Stimulated activated CD8-positive, alpha-beta memory T cell treated with anti-CD3 and anti-CD28 coated beads, Interleukin-4, amount 100 ng/mL, for 48 hours (primary cell): ENCODE measurements at regions not wholly inside any gene's neighbourhood (a gene's known extent, or its start where the extent isn't known, plus 50 kb on each side); places are given as distances from the start of the nearest gene placed in this dataset.
"Not testable (repeated sequence)": the region's sequence is repeated elsewhere in the genome, so short reads cannot be mapped to it uniquely, and the experiment has no call there.

Source experiments
- DNase-seq: peaks from one replicate; pipeline ENCODE4 v3.0.0-alpha.2; 2020

DNA sequence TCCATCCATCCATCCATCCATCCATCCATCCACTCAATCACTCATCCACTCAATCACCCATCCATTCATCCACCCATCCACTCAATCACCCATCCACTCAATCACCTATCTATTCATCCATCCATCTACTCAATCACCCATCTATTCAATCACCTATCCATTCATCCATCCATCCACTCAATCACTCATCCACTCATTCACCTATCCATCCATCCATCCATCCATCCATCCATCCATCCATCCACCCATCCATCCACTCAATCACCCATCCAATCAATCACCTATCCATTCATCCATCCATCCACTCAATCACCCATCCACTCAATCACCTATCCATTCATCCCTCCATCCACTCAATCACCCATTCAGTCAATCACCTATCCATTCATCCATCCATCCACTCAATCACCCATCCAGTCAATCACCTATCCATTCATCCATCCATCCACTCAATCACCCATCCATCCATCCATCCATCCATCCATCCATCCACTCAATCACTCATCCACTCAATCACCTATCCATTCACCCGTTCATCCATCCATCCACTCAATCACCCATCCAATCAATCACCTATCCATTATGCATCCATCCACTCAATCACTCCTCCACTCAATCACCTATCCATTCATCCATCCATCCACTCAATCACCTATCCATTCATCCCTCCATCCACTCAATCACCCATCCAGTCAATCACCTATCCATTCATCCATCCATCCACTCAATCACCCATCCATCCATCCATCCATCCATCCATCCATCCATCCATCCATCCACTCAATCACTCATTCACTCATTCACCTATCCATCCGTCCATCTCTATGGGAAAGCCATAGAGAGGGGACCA lies 114.7 kb upstream of the ZBTB40 start:
- not testable (repeated sequence) for DNase-seq

DNA sequence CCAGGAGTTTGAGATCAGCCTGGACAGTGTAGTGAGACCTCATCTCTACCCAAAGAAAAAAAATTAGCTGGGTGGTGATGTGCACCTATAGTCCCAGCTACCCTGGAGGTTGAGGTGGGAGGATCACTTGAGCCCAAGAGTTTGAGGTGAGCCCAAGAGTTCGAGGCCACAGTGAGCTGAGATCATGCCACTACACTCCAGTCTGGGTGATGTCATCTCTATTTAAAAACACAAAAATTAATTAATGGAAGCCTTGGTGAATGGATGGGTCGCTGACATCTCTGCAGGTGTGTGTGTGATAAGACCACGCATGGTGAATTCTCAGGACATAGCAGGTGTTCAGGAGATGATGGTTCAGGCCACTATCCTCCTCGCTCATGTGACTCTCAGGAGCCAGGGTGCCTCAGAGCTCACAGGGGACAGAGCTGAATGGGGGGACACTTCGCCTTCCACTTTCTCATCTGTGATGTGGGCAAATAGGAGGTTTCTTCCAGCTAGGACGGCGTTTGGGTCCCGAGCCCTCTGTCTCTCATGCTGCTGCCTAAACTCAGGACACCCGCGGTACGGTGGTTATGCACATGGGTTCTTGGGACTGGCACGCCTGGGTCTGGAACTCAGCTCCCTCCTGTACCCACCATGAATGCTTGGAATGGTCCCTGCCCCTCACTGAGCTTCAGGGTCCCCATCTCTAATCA lies 113.4 kb upstream of the ZBTB40 start:
- no peak for DNase-seq

DNA sequence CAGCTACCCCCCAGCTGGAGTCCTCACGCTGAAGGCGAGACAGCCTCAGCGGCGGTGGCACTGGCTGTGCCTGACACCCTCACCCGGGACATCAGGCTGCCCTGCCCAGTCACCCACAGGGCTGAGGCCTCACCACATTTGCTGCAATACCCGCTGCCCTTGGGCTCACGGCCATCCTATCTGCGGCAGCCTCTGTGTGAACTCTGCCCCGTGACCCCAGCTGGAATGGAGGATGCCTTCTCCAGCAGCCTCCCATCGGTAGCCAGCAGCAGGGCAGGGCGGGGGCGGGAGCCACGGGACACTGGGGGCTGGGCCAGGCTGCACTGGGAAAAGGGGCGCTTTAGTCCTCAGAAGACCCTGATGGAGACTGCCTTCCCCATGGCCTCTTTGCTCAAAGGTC lies 112.4 kb upstream of the ZBTB40 start:
- no peak for DNase-seq

DNA sequence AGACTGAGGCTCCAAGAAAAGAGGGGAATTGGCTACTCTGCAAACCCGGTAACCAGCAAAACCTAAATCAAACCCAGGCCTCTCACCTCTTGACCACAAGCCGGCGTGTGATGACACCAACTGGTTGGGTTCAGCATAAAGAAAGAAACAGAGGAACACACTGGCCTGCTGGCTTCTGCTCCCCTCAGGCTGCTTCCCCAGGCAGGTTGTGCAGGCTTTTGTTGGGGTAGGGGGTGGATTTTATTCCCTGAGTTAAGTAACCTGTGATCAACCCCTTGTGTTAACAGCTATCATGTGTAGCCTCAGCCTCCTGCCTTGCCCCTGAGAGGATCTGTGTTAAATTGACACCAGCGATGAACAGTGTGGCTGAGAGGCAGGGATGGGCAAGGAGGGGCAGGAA lies 111.6 kb upstream of the ZBTB40 start:
- no peak for DNase-seq

DNA sequence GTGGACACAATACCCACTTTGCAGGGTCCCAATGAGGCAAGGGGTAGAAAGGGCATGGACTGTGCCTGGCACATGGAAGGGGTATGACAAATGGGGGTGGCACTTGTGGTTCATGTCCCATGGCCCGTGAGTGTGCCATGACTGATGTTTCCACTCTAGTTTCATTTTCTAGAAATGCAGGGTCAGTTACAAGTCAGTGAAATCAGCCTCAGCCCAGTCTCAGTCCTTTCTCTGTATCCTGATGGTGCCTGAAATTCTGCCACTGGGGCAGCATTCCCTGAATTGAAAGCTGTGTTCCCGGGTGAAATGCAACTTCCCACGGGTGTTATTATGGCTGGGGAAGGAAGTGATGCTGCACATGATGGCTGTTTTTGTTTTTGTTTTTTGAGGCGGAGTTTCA lies 110.8 kb upstream of the ZBTB40 start:
- no peak for DNase-seq

DNA sequence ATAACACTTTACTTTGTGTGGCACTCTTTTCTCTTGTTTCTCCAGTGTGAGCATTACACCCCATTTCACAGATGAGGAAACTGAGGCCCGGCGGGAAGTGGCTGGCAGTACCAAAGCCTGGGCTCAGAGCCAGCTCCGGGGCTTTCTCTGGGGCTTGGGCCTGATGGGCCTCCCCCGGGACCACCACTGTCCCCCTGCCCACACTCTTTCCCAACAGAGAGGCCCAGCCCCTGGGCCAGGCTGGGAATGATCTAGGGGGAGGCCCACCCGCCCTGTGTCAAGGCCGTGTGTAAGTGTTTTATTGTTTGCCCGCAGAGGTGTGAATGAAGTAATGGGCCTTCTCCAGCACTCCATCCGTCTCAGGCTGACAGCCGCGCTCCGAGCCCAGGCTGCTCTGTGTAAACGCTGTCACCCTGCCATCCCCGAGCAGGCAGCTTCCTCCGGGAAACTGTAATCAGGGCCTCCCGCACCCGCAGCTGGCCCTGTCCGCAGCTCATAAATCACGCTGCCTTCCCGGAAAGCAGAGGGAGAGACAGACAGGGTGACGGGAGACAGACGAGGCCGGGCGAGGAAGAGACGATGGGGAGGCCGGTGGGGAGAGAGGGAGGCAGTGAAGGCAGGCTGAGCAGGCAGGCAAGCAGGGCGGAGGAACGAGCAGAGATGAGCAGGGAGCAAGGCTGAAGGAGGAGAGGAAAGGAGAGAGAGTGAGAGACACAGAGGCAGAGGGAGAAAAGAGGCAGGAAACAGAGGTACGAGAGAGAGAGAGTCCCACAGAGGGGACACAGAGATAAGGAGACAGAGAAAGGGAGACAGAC lies 109.7 kb upstream of the ZBTB40 start:
- DNase-seq, result no peak

DNA sequence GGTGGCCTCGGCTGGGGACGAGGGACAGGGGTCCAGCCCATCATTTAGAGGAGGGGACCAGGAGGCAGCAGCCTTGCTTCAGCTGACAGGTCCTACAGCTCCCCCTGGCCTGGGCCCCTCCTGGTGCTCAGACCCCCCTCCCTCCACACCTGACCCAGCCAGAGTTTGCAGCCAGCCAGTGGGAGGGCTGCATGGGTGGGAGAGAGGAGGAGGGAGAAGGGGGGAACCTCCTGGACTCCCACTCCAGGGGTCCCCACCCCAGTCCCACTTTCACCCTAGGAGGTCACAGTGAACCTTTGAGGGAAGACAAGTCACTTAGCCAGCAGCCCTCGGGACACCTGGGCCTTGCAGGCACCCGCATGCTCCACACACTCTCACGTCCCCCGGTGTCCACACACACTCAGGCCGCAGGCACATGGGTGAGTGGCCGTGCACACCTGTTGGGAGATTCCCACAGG lies 108.9 kb upstream of the ZBTB40 start:
- no peak for DNase-seq

DNA sequence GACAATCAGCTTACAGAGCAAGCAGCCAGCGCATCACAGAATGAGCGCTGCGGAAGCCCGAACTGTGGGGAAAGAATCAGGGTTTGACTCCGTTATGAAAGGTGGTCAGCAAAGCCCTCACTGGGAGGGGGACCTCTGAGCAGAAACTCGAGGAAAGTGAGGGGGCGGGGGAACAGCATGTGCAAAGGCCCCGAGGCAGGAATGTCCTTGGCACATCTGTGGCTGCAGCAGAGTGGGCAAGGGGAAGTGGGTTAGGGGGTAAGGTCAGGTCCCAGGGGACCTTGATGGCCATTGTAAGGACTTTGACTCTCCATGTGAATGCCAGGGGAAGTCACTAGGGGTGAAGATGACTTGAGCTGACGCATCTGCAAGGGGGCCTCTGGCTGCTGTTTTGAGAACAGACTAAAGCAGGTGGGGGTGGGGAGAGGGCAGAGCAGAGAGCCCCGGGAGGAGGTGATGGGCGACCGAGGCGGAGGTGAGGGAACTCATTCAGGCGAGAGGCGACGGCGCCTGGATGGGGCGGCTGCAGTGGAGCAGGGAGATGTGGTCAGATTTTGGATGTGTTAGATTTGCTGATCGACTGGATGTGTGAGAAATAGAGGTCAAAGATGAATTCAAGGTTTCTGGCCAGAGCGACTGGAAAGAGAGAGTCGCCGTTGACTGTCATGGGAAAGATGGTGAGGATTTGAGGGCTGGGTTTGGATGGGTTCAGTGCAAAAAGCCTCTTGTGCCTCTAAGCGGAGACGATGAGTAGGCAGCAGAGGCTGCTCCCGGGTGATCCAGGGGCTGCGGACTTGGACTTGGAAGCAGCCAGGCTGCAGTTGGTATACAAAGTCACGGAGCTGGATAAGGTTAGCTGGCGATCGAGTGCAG lies 108.0 kb upstream of the ZBTB40 start:
- no peak for DNase-seq

DNA sequence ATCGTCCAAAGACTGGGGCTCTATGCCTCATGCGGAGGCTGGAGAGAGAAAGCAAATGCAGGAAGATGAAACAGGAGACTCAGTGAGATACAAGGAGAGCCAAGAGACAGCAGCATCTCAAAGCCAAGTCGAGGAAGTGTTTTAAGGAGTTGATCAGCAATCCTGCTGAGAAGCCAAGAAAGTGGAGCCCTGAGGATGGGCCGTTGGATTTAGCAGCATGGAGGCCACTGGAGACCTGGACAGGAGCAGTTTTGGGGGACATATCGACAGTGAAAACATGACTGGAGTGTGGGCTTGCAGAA lies 107.4 kb upstream of the ZBTB40 start:
- no peak for DNase-seq

DNA sequence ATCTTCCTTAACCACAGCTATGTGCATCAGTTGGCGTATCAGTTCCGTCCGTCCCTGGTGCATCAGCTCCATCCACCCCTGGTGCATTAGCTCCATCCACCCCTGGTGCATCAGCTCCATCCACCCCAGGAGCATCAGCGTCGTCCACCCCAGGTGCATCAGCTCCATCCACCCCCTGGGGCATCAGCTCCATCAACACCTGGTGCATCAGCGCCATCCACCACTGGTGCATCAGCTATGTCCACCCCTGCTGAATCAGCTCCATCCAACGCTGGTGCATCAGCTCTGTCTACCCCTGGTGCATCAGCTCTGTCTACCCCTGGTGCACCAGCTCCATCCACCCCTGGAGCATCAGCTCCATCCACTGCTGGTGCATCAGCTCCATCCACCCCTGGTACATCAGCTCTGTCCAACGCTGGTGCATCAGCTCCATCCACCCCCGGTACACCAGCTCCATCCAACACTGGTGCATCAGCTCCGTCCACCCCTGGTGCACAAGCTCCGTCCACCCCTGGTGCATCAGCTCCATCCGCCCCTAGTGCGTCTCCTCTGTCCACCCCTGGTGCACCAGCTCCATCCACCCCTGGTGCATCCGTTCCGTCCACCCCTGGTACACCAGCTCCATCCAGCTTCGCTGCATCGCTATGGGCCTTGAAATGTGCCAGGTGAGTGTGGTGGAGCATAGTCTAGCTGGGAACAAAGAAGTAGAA lies 106.6 kb upstream of the ZBTB40 start:
- no peak for DNase-seq

DNA sequence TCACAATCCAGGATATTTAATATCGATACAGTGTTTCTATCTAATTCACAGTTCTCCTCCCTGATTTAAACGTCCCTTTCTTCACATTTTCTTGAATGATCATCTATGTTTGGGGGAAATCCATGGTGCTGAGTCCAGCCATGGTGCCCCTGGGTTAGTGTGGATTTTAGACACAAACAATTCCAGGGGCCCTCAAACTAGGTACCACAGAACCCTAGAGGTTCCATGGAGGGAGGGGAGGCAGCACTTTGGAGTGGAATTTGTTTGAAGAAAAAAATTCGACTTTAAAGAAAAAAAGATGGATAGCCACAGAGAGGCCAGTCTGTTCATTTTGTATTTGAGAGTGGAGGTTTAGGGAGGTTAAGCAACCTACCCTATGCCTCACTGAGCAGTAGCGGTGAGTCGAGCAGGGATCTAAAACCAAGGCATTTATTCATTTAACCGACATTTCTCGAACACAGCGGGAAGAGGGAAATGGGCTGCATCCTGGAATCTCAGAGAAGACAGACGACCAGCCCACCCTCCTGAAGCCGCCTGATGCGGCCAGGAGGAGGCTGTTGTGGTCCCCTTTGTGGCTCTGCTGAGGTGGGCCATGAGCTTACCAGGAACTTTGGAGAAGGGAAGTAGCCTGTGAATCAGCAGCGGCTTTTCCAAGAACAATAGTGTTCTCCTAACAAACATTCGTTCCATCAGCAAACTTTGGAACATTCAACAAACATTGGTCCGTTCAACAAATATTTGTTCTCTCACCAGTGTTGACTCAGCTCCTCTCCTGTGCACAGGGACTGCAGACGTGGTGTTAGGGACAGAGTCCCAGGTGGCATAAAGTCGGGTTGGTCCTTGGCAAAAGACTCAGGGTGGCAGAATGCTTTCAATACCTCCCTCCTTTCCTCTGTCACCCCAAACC lies 103.5 kb upstream of the ZBTB40 start:
- DNase-seq, result no peak

DNA sequence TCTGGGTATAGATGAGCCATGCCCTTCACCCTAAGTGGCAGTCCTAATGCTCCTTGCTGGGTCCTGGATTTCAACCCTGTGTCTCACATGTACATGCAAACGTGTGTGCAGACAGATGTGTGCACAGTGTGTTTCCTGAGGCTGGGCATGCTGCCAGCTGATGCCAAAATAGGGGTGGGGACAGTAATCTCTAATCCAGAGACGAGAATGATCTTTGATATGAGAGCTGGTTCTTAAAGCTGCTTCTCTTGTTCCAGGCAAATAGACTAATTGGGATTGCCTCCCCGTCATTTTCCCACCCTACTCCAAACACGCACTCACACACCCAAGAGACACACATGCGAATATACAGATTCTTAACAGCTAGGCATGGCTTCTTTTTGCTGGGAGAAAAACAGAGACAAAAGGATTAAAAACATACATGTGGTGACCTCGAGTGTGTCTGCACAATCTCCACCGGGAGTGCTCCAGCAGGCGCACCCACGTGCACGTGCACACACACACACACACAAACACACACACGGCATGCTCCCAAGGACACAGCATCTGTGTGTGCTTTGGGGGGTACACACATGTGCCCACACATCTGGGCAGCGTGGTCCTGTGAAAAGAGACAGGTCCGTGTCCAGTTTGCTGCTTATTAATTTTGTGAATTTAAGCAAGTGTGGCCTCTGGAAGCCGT lies 102.1 kb upstream of the ZBTB40 start:
- DNase-seq, result no peak

DNA sequence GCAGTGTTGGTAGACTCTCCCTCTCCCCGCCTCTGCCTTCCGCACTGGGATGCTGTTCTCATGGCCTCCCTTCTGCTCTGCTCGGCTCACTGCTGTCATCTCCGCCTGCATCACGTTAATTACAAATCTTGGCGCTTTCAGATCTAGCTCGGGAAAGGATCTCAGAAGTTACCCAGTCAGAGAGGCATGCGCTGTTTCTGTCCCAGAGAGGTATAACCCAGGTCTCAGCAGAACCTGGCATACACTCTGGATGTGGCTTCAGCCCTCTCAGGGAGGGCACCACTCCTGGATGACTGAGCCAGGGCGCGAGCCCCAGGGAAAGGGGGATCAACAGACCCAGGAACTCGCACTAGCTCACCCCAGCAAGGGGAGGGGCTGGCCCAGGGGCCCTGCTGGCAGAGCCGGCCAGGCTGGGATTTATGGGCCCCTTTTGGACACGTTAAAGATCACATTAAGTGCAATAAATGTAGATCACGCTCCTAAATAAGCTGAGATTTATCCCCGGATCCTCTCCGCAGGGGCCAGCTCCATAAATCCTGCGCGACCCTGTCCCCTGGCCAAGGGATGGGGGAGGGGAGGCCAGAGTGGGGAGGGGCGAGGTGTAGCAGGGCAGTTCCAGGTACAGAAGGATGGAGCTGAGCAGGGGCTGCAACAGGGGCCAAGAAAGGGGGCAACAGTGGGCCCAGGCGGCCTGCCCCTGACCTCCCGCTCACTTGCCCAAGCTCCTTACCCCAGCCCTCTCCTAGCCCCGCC lies 101.3 kb upstream of the ZBTB40 start:
- no peak for DNase-seq

DNA sequence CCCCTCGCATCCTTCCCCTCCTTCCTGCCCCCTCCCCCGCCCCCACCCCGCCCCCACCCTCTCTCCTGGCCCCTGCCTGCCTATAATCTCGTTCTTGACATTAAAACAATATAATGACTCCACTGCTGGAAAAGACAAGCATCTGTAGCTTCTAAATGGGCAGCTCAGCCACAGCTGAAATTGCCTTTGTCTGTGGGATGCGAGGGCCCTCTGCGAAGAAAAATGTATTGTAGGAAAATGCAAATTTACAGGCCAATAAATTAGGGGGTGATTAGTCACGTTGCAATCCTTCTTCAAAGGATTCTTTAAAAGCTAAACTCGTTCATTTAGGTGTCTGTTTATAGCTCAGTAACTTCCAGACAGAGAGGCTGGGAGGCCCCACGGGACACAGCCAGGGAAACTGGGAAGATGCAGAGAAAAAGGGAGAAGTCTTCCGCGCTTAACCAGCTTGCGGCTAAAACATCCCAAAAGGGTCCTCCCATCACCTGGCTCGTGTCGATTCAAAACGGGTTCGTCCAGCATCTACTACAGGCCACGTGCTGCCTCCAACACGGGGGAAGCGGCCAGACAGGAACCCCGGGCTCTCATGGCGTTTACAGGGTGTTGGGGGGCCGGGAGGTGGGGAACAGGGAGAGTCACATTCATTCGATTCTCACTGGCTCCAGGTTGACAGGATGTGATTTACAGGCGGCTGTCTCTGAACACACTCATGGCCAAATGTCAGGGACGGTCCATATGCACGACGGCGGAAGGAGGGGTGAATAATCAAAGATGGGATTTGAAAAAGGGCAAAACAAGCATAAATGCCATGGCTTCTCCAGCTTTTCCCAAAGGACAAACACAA lies 100.5 kb upstream of the ZBTB40 start:
- DNase-seq, result no peak

DNA sequence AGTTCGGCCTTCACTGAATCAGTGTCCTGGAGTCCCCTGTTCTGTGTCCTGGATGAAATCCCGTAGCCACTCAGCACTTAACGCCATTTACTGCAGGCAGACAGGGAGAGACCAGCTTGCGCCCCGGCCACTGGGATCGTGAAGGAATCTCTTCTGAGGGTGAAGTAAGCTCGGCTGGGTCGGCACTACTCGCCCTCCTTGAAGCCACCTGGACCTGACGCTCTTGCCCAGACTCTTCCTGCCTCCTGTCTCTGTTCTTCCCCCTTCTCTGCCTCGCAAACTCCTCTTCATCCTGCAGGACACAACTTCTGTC lies 99.9 kb upstream of the ZBTB40 start:
- no peak for DNase-seq

DNA sequence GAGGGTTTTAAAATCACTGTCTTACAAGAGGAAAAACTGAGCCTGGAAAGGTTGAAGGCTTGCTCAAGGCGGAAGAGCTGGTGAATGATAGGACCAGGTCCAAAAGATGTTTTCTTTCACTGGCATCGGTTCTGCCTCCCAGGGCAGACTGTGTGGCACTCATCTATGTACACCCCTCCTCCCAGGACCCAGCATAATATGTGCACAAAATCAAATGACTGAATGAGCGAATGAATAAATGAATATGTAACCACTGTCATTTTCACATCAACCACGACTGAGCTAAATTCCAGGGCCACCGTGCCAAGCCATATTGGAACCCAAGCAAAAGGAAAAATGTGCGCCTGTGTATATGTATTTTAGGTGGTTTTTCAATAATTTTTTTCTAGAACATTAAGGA lies 99.3 kb upstream of the ZBTB40 start:
- DNase-seq, result no peak

DNA sequence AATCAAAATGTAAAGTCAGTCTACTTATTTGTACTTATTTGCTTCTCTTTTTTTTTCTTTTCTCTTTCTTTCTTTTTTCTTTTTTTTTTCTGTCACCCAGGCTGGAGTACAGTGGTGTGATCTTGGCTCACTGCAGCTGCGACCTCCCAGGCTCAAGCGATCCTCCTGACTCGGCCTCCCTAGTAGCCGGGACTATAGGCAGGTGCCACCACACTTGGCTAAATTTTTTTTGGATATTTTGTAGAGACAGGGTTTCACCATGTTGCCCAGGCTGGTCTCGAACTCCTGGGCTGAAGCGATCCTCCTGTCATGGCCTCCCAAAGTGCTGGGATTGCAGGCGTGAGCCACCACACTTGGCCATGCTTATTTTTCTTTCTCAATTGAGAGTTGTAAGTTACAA lies 98.8 kb upstream of the ZBTB40 start:
- DNase-seq, result no peak

DNA sequence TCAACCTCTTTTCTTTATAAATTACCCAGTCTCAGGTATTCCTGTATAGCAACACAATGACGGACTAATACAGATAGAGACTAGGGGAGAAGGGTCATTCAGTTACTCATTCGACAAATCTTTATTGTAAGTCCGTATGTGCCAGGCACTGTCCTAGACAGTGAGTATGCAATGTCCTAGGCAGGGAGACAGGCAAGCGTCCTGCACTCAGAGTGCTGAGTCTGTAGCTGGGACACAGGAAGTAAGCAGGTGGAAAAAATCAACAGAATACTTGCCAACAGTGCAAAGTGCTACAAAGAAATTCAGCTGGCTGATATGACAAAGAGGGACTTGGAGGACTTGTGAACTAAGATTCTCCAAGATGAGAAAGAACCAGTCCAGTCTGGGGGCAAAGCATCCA lies 92.2 kb upstream of the ZBTB40 start:
- no peak for DNase-seq
